ENCODE measurements at regions not wholly inside any gene's neighbourhood (a gene's known extent, or its start where the extent isn't known, plus 50 kb on each side); places are given as distances from the start of the nearest gene placed in this dataset.

GRCh38 chr2:10192392-10193015, 70.0 kb downstream of the RRM2 start:
- DNase-seq (ENCODE audit: low read depth), result no peak
- H3K4me3 ChIP-seq (ENCODE audit: low read depth, low read length), result no peak overlapping the region
- TF ChIP-seq MYC (IDR thresholded peaks at IDR 0.05; ENCODE audit: low read depth, low read length), result no peak
- no peak for TF ChIP-seq CTCF (IDR thresholded peaks at IDR 0.05; ENCODE audit: low read depth, low read length)
- no peak for TF ChIP-seq POLR2A (IDR thresholded peaks at IDR 0.05; ENCODE audit: extremely low read depth, insufficient read length)
- no peak for TF ChIP-seq MAX (IDR thresholded peaks at IDR 0.05; ENCODE audit: low read depth, low read length)

DNA sequence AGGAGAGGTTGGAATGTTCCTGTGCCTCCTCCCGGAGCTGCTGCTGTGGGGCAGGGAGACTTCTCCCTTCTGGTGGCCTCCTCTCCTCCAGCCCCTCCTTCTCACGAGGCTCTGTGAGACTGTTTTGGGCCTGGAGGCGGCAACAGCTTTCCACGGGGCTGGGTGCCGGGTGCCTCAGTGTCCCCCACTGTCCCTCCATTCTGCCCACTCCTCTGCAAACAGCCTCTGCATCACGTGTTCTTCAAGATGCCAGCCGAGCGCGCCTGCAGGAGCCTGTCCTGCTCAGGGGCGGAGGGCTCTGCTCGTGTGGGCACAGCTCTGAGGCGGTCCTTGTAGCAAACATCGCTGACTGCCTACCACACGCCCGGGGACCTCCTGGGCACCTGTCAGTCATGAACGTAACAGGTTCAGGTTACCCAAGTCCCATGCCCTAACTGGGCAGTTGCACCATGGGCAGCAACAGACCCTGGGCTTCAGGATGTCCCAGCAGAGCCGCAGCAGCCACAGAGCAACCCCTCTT, 70.8 kb downstream of the RRM2 start:
- H3K4me3 ChIP-seq (ENCODE audit: low read depth, low read length), result no peak overlapping the region
- DNase-seq (ENCODE audit: low read depth), result no peak
- TF ChIP-seq MAX (IDR thresholded peaks at IDR 0.05; ENCODE audit: low read depth, low read length) (no peak), POLR2A (IDR thresholded peaks at IDR 0.05; ENCODE audit: extremely low read depth, insufficient read length) (no peak), MYC (IDR thresholded peaks at IDR 0.05; ENCODE audit: low read depth, low read length) (no peak)

DNA sequence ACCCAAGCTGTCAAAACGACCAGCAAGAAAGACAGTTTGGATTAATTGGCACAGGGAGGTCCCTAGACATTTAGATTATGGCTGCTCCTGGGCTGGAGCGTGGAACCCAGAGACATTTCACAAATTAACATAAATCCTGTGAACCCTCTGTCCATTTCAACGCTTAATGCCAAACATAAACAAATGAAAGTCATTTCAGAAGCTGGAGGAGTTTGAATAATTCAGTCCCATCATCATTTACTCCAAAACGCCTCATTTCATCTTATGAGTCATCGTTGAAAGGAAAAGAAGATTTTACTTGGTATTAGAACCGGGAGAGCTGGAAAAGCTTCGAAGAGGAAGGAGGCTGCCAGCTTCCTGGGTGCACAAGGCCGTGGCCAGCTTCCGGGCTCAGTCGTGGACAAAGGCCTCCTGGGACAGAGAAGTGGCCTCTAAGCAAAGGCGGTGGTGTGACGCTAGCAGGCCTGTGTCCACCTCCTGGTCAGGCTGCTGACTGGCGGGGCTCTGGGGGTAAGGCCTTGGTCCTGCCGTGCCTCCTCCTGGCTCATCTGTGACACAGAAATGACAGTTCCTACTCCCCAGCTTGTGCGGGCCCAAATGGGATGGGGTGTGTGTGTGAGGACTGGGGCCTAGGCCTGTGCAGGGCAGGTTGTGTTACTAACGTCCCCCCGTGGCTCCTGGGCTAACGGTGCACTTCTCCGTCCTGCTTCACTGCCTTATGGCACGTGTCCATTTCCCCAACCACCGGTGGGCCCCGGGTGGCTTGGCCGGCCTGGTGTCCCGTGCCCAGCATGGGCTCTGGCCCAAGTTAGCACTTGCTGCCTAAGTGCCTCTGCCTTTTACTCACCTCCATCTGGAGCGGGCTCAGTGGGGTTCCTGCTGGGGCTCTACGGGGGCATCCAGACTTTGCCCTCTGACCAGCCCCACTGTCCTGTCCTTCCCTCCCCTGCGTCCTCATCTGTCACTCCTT, 71.6 kb downstream of the RRM2 start:
- DNase-seq (ENCODE audit: low read depth), result no peak
- no peak for TF ChIP-seq MYC (IDR thresholded peaks at IDR 0.05; ENCODE audit: low read depth, low read length)
- no peak overlapping the region for H3K4me3 ChIP-seq (ENCODE audit: low read depth, low read length)

GRCh38 chr2:10195278-10196109, 73.0 kb downstream of the RRM2 start:
- no peak for DNase-seq (ENCODE audit: low read depth)

DNA sequence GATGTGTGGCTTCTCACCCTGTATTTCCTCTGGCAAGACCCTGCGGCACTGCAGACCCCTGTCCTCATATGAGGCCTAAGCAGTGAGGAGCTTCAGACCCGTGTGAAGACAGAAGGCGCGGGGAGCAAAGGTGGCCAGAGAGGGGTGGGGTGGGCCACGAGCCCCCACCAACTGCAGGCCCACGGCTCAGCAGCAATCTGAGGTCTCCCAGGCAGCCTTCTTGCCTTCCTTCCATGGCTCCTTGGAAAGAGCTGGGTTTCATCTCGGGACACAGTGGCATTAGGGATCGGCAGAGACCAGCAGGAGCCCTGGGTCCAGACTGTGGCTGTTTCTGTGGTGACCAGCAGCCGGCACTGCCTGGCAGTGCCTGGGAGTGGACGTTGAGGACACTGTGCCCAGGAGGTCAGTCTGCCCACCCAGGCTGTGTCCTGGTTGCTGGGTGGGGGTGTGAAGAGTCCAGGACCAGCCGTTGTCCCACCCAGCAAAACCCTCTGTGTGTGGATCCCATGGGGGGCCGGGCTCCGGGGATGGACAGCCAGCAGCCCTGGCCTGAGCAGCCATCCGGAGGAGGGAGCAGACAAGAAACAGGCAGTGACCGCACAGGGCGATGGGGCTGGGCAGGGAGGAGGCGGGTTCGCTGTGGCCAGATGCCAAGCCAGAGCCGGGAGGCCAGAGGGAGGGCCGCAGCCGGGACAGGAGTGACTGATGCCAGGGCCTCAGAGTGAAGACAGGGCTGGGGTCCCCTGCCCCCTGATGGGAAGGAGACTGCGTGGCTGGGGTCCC, 73.8 kb downstream of the RRM2 start:
- no peak overlapping the region for H3K4me3 ChIP-seq (ENCODE audit: low read depth, low read length)
- DNase-seq (ENCODE audit: low read depth), result no peak
- no peak for TF ChIP-seq MAX (IDR thresholded peaks at IDR 0.05; ENCODE audit: low read depth, low read length)
- no peak for TF ChIP-seq MYC (IDR thresholded peaks at IDR 0.05; ENCODE audit: low read depth, low read length)
- no peak for TF ChIP-seq CTCF (IDR thresholded peaks at IDR 0.05; ENCODE audit: low read depth, low read length)
- no peak for TF ChIP-seq POLR2A (IDR thresholded peaks at IDR 0.05; ENCODE audit: extremely low read depth, insufficient read length)

More at GRCh38 chr2:10195278-10196109, 73.0 kb downstream of the RRM2 start:
- no peak overlapping the region for H3K4me3 ChIP-seq (ENCODE audit: low read depth, low read length)
- no peak for TF ChIP-seq MYC (IDR thresholded peaks at IDR 0.05; ENCODE audit: low read depth, low read length)
- TF ChIP-seq MAX (IDR thresholded peaks at IDR 0.05; ENCODE audit: low read depth, low read length), result no peak
- no peak for TF ChIP-seq CTCF (IDR thresholded peaks at IDR 0.05; ENCODE audit: low read depth, low read length)
- TF ChIP-seq POLR2A (IDR thresholded peaks at IDR 0.05; ENCODE audit: extremely low read depth, insufficient read length), result no peak
